ENCODE measurements at regions not wholly inside any gene's neighbourhood (a gene's known extent, or its start where the extent isn't known, plus 50 kb on each side); places are given as distances from the start of the nearest gene placed in this dataset.

DNA sequence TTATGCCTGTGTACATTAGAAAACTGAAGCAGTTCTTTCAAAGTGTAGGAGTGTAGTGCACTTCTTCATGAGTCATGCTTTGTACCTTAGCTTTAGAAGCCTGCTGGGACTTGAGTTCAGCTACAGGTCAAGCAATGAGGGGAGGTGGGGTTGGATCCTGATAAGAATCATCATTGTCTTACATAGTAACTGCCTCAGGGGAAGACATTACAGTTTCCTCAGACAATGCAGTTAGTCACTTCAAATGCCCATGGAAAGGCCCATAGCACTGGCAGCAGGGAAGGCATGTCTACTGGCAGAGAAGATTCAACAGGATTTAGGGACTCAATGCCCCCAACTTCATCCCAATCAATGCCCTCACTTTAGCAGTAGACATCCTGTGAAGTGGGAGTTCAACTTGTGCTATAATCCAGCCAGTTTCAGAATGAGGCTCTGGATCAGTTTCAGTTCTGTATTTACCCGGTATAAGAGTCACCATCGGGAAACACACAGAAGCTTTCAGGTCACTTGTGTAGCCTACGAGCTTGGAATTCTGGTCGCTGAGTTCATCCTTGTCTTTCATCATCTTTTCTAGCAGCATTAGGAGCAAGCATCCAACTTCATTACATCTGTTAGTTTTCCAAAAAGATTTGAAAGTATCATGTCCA is 1216.5 kb downstream of the RAPGEF2 start:
- Mint-ChIP-seq H3K27me3 (ENCODE audit: insufficient read depth, unreplicated experiment) (no peaks in the 10 kb centered on the region), H3K4me1 (ENCODE audit: low read depth, unreplicated experiment) (no peaks in the 10 kb centered on the region), H3K4me3 (ENCODE audit: unreplicated experiment) (no peak overlapping the region), H3K36me3 (ENCODE audit: insufficient read depth, unreplicated experiment) (no peaks in the 10 kb centered on the region), H3K27ac (ENCODE audit: unreplicated experiment) (no peak overlapping the region), H3K9me3 (ENCODE audit: unreplicated experiment) (no peaks in the 10 kb centered on the region)
- Histone ChIP-seq H3K4me1 (no peaks in the 10 kb centered on the region), H3K36me3 (ENCODE audit: control insufficient read depth, insufficient read depth, low read length) (no peaks in the 10 kb centered on the region), H3K9me3 (no peaks in the 10 kb centered on the region), H3K27me3 (replicated peaks; ENCODE audit: control insufficient read depth, insufficient read depth, low read length) (no peaks in the 10 kb centered on the region), H3K4me3 (ENCODE audit: low read depth, low read length) (no peak overlapping the region)
- BruUV-seq (replicated peaks): no TSS peak
- intact Hi-C loops (cut with micrococcal nuclease; ENCODE audit: unreplicated experiment): no loop called here
- no peak for DNase-seq
- CTCF ChIA-PET: no interaction called here
- POLR2A ChIA-PET: no interaction called here
- TF ChIP-seq, protein P1, sequence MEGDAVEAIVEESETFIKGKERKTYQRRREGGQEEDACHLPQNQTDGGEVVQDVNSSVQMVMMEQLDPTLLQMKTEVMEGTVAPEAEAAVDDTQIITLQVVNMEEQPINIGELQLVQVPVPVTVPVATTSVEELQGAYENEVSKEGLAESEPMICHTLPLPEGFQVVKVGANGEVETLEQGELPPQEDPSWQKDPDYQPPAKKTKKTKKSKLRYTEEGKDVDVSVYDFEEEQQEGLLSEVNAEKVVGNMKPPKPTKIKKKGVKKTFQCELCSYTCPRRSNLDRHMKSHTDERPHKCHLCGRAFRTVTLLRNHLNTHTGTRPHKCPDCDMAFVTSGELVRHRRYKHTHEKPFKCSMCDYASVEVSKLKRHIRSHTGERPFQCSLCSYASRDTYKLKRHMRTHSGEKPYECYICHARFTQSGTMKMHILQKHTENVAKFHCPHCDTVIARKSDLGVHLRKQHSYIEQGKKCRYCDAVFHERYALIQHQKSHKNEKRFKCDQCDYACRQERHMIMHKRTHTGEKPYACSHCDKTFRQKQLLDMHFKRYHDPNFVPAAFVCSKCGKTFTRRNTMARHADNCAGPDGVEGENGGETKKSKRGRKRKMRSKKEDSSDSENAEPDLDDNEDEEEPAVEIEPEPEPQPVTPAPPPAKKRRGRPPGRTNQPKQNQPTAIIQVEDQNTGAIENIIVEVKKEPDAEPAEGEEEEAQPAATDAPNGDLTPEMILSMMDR (IDR thresholded peaks at IDR 0.05; ENCODE audit: insufficient read depth in 1 of 2, low read depth in 1 of 2, low read length in 1 of 2, severe bottlenecking in 1 of 2, unreplicated experiment in 1 of 2): no peak

DNA sequence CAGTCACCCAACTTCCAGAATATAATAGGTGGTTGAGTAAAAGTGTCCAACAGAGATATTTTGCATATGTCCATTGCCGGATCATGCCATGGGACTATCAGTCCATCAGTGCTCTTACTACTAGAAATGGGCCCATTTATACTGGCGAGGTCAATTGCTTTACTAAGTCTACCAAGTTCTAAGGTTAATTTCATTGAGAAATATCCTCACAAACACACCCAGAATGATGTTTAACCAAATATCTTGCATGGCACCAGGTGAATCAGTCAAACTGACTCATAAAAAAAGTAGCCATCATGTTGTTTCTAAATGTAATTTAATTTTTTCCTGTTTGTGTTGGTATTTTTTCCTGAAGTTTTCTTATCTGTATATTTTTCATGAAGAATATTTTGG is 1217.0 kb downstream of the RAPGEF2 start:
- H3K27me3 ChIP-seq (replicated peaks; ENCODE audit: control insufficient read depth, insufficient read depth, low read length): no peaks in the 10 kb centered on the region
- H3K4me1 ChIP-seq: no peaks in the 10 kb centered on the region
- H3K27me3 Mint-ChIP-seq (ENCODE audit: insufficient read depth, unreplicated experiment): no peaks in the 10 kb centered on the region
- no peaks in the 10 kb centered on the region for H3K4me1 Mint-ChIP-seq (ENCODE audit: low read depth, unreplicated experiment)
- no peaks in the 10 kb centered on the region for H3K36me3 ChIP-seq (ENCODE audit: control insufficient read depth, insufficient read depth, low read length)
- no TSS peak for BruUV-seq (replicated peaks)
- no peak overlapping the region for H3K4me3 Mint-ChIP-seq (ENCODE audit: unreplicated experiment)
- no peaks in the 10 kb centered on the region for H3K9me3 ChIP-seq
- H3K9me3 Mint-ChIP-seq (ENCODE audit: unreplicated experiment): no peaks in the 10 kb centered on the region
- POLR2A ChIA-PET: no interaction called here
- no peak for DNase-seq
- CTCF ChIA-PET: no interaction called here
- H3K4me3 ChIP-seq (ENCODE audit: low read depth, low read length): no peak overlapping the region
- TF ChIP-seq, protein P1 (IDR thresholded peaks at IDR 0.05; ENCODE audit: insufficient read depth in 1 of 2, low read depth in 1 of 2, low read length in 1 of 2, severe bottlenecking in 1 of 2, unreplicated experiment in 1 of 2): no peak
- intact Hi-C loops (cut with micrococcal nuclease; ENCODE audit: unreplicated experiment): no loop called here
- H3K27ac Mint-ChIP-seq (ENCODE audit: unreplicated experiment): no peak overlapping the region
- H3K36me3 Mint-ChIP-seq (ENCODE audit: insufficient read depth, unreplicated experiment): no peaks in the 10 kb centered on the region

DNA sequence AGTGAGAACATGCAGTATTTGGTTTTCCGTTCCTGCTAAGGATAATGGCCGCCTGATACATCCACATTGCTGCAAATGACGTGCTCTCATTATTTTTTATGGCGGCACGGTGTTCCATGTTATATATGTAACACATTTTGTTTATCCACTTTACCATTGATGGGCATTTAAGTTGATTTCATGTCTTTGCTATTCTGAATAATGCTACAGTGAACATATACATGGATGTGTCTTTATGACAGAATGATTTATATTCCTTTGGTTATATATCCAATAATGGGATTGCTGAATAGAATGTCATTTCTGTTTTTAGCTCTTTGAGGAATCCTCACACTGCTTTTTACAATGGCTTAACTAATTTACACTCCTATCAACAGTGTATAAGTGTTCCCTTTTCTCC is 1223.2 kb downstream of the RAPGEF2 start:
- Histone ChIP-seq H3K9me3 (no peaks in the 10 kb centered on the region), H3K4me1 (no peaks in the 10 kb centered on the region), H3K4me3 (ENCODE audit: low read depth, low read length) (no peak overlapping the region), H3K27me3 (replicated peaks; ENCODE audit: control insufficient read depth, insufficient read depth, low read length) (no peaks in the 10 kb centered on the region), H3K36me3 (ENCODE audit: control insufficient read depth, insufficient read depth, low read length) (no peaks in the 10 kb centered on the region)
- no peaks in the 10 kb centered on the region for H3K27me3 Mint-ChIP-seq (ENCODE audit: insufficient read depth, unreplicated experiment)
- H3K9me3 Mint-ChIP-seq (ENCODE audit: unreplicated experiment): no peaks in the 10 kb centered on the region
- TF ChIP-seq, protein P1 (IDR thresholded peaks at IDR 0.05; ENCODE audit: insufficient read depth in 1 of 2, low read depth in 1 of 2, low read length in 1 of 2, severe bottlenecking in 1 of 2, unreplicated experiment in 1 of 2): no peak
- H3K4me3 Mint-ChIP-seq (ENCODE audit: unreplicated experiment): no peak overlapping the region
- no TSS peak for BruUV-seq (replicated peaks)
- intact Hi-C loops (cut with micrococcal nuclease; ENCODE audit: unreplicated experiment): no loop called here
- no peak overlapping the region for H3K27ac Mint-ChIP-seq (ENCODE audit: unreplicated experiment)
- CTCF ChIA-PET: no interaction called here
- POLR2A ChIA-PET: no interaction called here
- H3K4me1 Mint-ChIP-seq (ENCODE audit: low read depth, unreplicated experiment): no peaks in the 10 kb centered on the region
- no peaks in the 10 kb centered on the region for H3K36me3 Mint-ChIP-seq (ENCODE audit: insufficient read depth, unreplicated experiment)
- no peak for DNase-seq

Measured in Caco-2 (cell line).